ENCODE measurements at regions not wholly inside any gene's neighbourhood (a gene's known extent, or its start where the extent isn't known, plus 50 kb on each side); places are given as distances from the start of the nearest gene placed in this dataset.
"Not testable (repeated sequence)": the region's sequence is repeated elsewhere in the genome, so short reads cannot be mapped to it uniquely, and the experiment has no call there.

GRCh38 chr6:40669343-40669742, 82.2 kb upstream of the LRFN2 start:
- Histone ChIP-seq H3K4me3 (ENCODE audit: low read length) (no peak overlapping the region), H3K4me1 (ENCODE audit: control insufficient read depth, insufficient read depth, low read length) (no peaks in the 10 kb centered on the region), H3K36me3 (ENCODE audit: control insufficient read depth, insufficient read depth, low read length) (no peaks in the 10 kb centered on the region), H3K27me3 (ENCODE audit: control insufficient read depth, insufficient read depth, low read length) (peaks cover 2% of the 10 kb centered on the region), H3K27ac (ENCODE audit: low read length) (no peak overlapping the region), H3K9me3 (ENCODE audit: control insufficient read depth, low read depth, low read length) (no peaks in the 10 kb centered on the region)
- DNase-seq = no peak
- WGBS (ENCODE audit: insufficient coverage, low lambda C conversion rate) = 20% methylated on average over 1 of the region's 3 CpGs

- no peak for DNase-seq
- WGBS (ENCODE audit: insufficient coverage, low lambda C conversion rate) = no CpG with 5 or more reads among the region's 2 CpGs
- Histone ChIP-seq H3K36me3 (ENCODE audit: control insufficient read depth, insufficient read depth, low read length) (no peaks in the 10 kb centered on the region), H3K4me1 (ENCODE audit: control insufficient read depth, insufficient read depth, low read length) (no peaks in the 10 kb centered on the region), H3K4me3 (ENCODE audit: low read length) (no peak overlapping the region), H3K27me3 (ENCODE audit: control insufficient read depth, insufficient read depth, low read length) (peaks cover 2% of the 10 kb centered on the region), H3K9me3 (ENCODE audit: control insufficient read depth, low read depth, low read length) (no peaks in the 10 kb centered on the region), H3K27ac (ENCODE audit: low read length) (no peak overlapping the region)
Measured at GRCh38 chr6:40668203-40668602, 81.0 kb upstream of the LRFN2 start.

GRCh38 chr6:40666530-40666929, 79.4 kb upstream of the LRFN2 start:
- no peak for DNase-seq
- no CpG with 5 or more reads among the region's 4 CpGs for WGBS (ENCODE audit: insufficient coverage, low lambda C conversion rate)
- Histone ChIP-seq H3K27ac (ENCODE audit: low read length) (no peak overlapping the region), H3K27me3 (ENCODE audit: control insufficient read depth, insufficient read depth, low read length) (peaks cover 5% of the 10 kb centered on the region), H3K4me3 (ENCODE audit: low read length) (no peak overlapping the region), H3K36me3 (ENCODE audit: control insufficient read depth, insufficient read depth, low read length) (no peaks in the 10 kb centered on the region), H3K4me1 (ENCODE audit: control insufficient read depth, insufficient read depth, low read length) (no peaks in the 10 kb centered on the region), H3K9me3 (ENCODE audit: control insufficient read depth, low read depth, low read length) (no peaks in the 10 kb centered on the region)

GRCh38 chr6:40661726-40662125, 74.6 kb upstream of the LRFN2 start:
- Histone ChIP-seq H3K27ac (ENCODE audit: low read length) (no peak overlapping the region), H3K36me3 (ENCODE audit: control insufficient read depth, insufficient read depth, low read length) (no peaks in the 10 kb centered on the region), H3K4me3 (ENCODE audit: low read length) (no peak overlapping the region), H3K27me3 (ENCODE audit: control insufficient read depth, insufficient read depth, low read length) (peaks cover 7% of the 10 kb centered on the region), H3K4me1 (ENCODE audit: control insufficient read depth, insufficient read depth, low read length) (no peaks in the 10 kb centered on the region), H3K9me3 (ENCODE audit: control insufficient read depth, low read depth, low read length) (no peaks in the 10 kb centered on the region)
- WGBS (ENCODE audit: insufficient coverage, low lambda C conversion rate) = no CpG with 5 or more reads among the region's 2 CpGs
- DNase-seq = no peak

- not testable (repeated sequence) for H3K27ac ChIP-seq (ENCODE audit: low read length); H3K4me3 ChIP-seq (ENCODE audit: low read length); H3K9me3 ChIP-seq (ENCODE audit: control insufficient read depth, low read depth, low read length); H3K27me3 ChIP-seq (ENCODE audit: control insufficient read depth, insufficient read depth, low read length); DNase-seq; H3K36me3 ChIP-seq (ENCODE audit: control insufficient read depth, insufficient read depth, low read length); H3K4me1 ChIP-seq (ENCODE audit: control insufficient read depth, insufficient read depth, low read length)
- 100% methylated on average over 1 of the region's 5 CpGs for WGBS (ENCODE audit: insufficient coverage, low lambda C conversion rate)
Measured at GRCh38 chr6:40656772-40657171, 69.6 kb upstream of the LRFN2 start.

- Histone ChIP-seq H3K4me3 (ENCODE audit: low read length) (no peak overlapping the region), H3K9me3 (ENCODE audit: control insufficient read depth, low read depth, low read length) (no peaks in the 10 kb centered on the region), H3K4me1 (ENCODE audit: control insufficient read depth, insufficient read depth, low read length) (no peaks in the 10 kb centered on the region), H3K36me3 (ENCODE audit: control insufficient read depth, insufficient read depth, low read length) (no peaks in the 10 kb centered on the region), H3K27ac (ENCODE audit: low read length) (no peak overlapping the region), H3K27me3 (ENCODE audit: control insufficient read depth, insufficient read depth, low read length) (peaks cover 8% of the 10 kb centered on the region)
- no peak for DNase-seq
- WGBS (ENCODE audit: insufficient coverage, low lambda C conversion rate) = no CpG with 5 or more reads among the region's 1 CpG
Measured at GRCh38 chr6:40654828-40655227, 67.7 kb upstream of the LRFN2 start.

- DNase-seq = no peak
- peaks cover 16% of the 10 kb centered on the region for H3K27me3 ChIP-seq (ENCODE audit: control insufficient read depth, insufficient read depth, low read length)
- H3K36me3 ChIP-seq (ENCODE audit: control insufficient read depth, insufficient read depth, low read length) = no peaks in the 10 kb centered on the region
- H3K27ac ChIP-seq (ENCODE audit: low read length) = no peak overlapping the region
- H3K4me1 ChIP-seq (ENCODE audit: control insufficient read depth, insufficient read depth, low read length) = no peaks in the 10 kb centered on the region
- no peak overlapping the region for H3K4me3 ChIP-seq (ENCODE audit: low read length)
- no CpG with 5 or more reads among the region's 6 CpGs for WGBS (ENCODE audit: insufficient coverage, low lambda C conversion rate)
- H3K9me3 ChIP-seq (ENCODE audit: control insufficient read depth, low read depth, low read length) = no peaks in the 10 kb centered on the region
Measured at GRCh38 chr6:40645043-40645442, 57.9 kb upstream of the LRFN2 start.

- H3K27me3 ChIP-seq (ENCODE audit: control insufficient read depth, insufficient read depth, low read length) = peaks cover 8% of the 10 kb centered on the region
- DNase-seq = no peak
Measured at GRCh38 chr6:40642837-40643236, 55.7 kb upstream of the LRFN2 start.

GRCh38 chr6:40642190-40642589, 55.0 kb upstream of the LRFN2 start:
- Histone ChIP-seq H3K27me3 (ENCODE audit: control insufficient read depth, insufficient read depth, low read length) (peaks cover 5% of the 10 kb centered on the region), H3K4me1 (ENCODE audit: control insufficient read depth, insufficient read depth, low read length) (no peaks in the 10 kb centered on the region), H3K36me3 (ENCODE audit: control insufficient read depth, insufficient read depth, low read length) (no peaks in the 10 kb centered on the region), H3K9me3 (ENCODE audit: control insufficient read depth, low read depth, low read length) (no peaks in the 10 kb centered on the region), H3K4me3 (ENCODE audit: low read length) (no peak overlapping the region), H3K27ac (ENCODE audit: low read length) (no peak overlapping the region)
- WGBS (ENCODE audit: insufficient coverage, low lambda C conversion rate) = 100% methylated on average over 3 of the region's 5 CpGs
- no peak for DNase-seq

More at GRCh38 chr6:40642837-40643236, 55.7 kb upstream of the LRFN2 start:
- Histone ChIP-seq H3K27ac (ENCODE audit: low read length) (no peak overlapping the region), H3K9me3 (ENCODE audit: control insufficient read depth, low read depth, low read length) (no peaks in the 10 kb centered on the region), H3K4me1 (ENCODE audit: control insufficient read depth, insufficient read depth, low read length) (no peaks in the 10 kb centered on the region), H3K36me3 (ENCODE audit: control insufficient read depth, insufficient read depth, low read length) (no peaks in the 10 kb centered on the region), H3K4me3 (ENCODE audit: low read length) (no peak overlapping the region)
- no CpG with 5 or more reads among the region's 1 CpG for WGBS (ENCODE audit: insufficient coverage, low lambda C conversion rate)

- DNase-seq = peak; percentile 18 to 28
- H3K27ac ChIP-seq (ENCODE audit: low read length) = peak overlapping the region; percentile 7
- no peak overlapping the region for H3K4me3 ChIP-seq (ENCODE audit: low read length)
- no peaks in the 10 kb centered on the region for H3K36me3 ChIP-seq (ENCODE audit: control insufficient read depth, insufficient read depth, low read length)
- H3K9me3 ChIP-seq (ENCODE audit: control insufficient read depth, low read depth, low read length) = no peaks in the 10 kb centered on the region
- WGBS (ENCODE audit: insufficient coverage, low lambda C conversion rate) = no CpG with 5 or more reads among the region's 16 CpGs
- peaks cover 5% of the 10 kb centered on the region for H3K27me3 ChIP-seq (ENCODE audit: control insufficient read depth, insufficient read depth, low read length)
- no peaks in the 10 kb centered on the region for H3K4me1 ChIP-seq (ENCODE audit: control insufficient read depth, insufficient read depth, low read length)
Measured at GRCh38 chr6:40640599-40641227, 53.5 kb upstream of the LRFN2 start.
